Stimulated activated CD8-positive, alpha-beta memory T cell treated with anti-CD3 and anti-CD28 coated beads, Interleukin-4, amount 100 ng/mL, for 24 hours (primary cell): ENCODE measurements at regions not wholly inside any gene's neighbourhood (a gene's known extent, or its start where the extent isn't known, plus 50 kb on each side); places are given as distances from the start of the nearest gene placed in this dataset.
"Not testable (repeated sequence)": the region's sequence is repeated elsewhere in the genome, so short reads cannot be mapped to it uniquely, and the experiment has no call there.

Experiments
- DNase-seq: peaks from one replicate; pipeline ENCODE4 v3.0.0-alpha.2; 2020; ENCODE audit warnings: low read depth

- no peak for DNase-seq
These were observed 662.9 kb downstream of the ZEB2 start for GRCh38 chr2:143856978-143857377.

- DNase-seq = no peak
These were observed 667.2 kb downstream of the ZEB2 start for GRCh38 chr2:143852759-143853158.

GRCh38 chr2:143850084-143850483, 669.8 kb downstream of the ZEB2 start:
- no peak for DNase-seq

GRCh38 chr2:143847257-143847656, 672.7 kb downstream of the ZEB2 start:
- no peak for DNase-seq

- DNase-seq = no peak
These were observed 674.9 kb downstream of the ZEB2 start for GRCh38 chr2:143844986-143845385.

GRCh38 chr2:143843686-143844085, 676.2 kb downstream of the ZEB2 start:
- DNase-seq = no peak

- no peak for DNase-seq
These were observed 677.1 kb downstream of the ZEB2 start for GRCh38 chr2:143842836-143843235.

GRCh38 chr2:143841935-143842334, 678.0 kb downstream of the ZEB2 start:
- DNase-seq = no peak

- no peak for DNase-seq
These were observed 679.3 kb downstream of the ZEB2 start for GRCh38 chr2:143840601-143841000.

GRCh38 chr2:143840194-143840593, 679.7 kb downstream of the ZEB2 start:
- no peak for DNase-seq

GRCh38 chr2:143839456-143839855, 680.5 kb downstream of the ZEB2 start:
- DNase-seq = no peak

- DNase-seq = not testable (repeated sequence)
These were observed 682.9 kb downstream of the ZEB2 start for GRCh38 chr2:143837055-143837454.

- DNase-seq = no peak
These were observed 684.4 kb downstream of the ZEB2 start for GRCh38 chr2:143835481-143835880.

- DNase-seq = no peak
These were observed 686.8 kb downstream of the ZEB2 start for GRCh38 chr2:143833015-143833660.

- no peak for DNase-seq
These were observed 689.4 kb downstream of the ZEB2 start for GRCh38 chr2:143830476-143830875.

GRCh38 chr2:143828763-143829537, 691.0 kb downstream of the ZEB2 start:
- no peak for DNase-seq

- no peak for DNase-seq
These were observed 695.1 kb downstream of the ZEB2 start for GRCh38 chr2:143824791-143825190.

- no peak for DNase-seq
These were observed 694.7 kb downstream of the ARHGAP15 start for GRCh38 chr2:143823876-143824275.

- DNase-seq = no peak
These were observed 694.1 kb downstream of the ARHGAP15 start for GRCh38 chr2:143823296-143823695.

- no peak for DNase-seq
These were observed 693.5 kb downstream of the ARHGAP15 start for GRCh38 chr2:143822736-143823135.

- DNase-seq = no peak
These were observed 690.5 kb downstream of the ARHGAP15 start for GRCh38 chr2:143819764-143820163.

- DNase-seq = no peak
These were observed 690.0 kb downstream of the ARHGAP15 start for GRCh38 chr2:143819190-143819735.
